ENCODE measurements at regions not wholly inside any gene's neighbourhood (a gene's known extent, or its start where the extent isn't known, plus 50 kb on each side); places are given as distances from the start of the nearest gene placed in this dataset.

- no peak overlapping the region for H3K27ac ChIP-seq (ENCODE audit: poor library complexity, severe bottlenecking)
- no peaks in the 10 kb centered on the region for H3K27me3 ChIP-seq (ENCODE audit: insufficient read depth, poor library complexity, severe bottlenecking)
- no peak for ATAC-seq (ENCODE audit: low read depth)
- H3K4me1 ChIP-seq (ENCODE audit: insufficient read depth, poor library complexity, severe bottlenecking) = no peaks in the 10 kb centered on the region
- DNase-seq (ENCODE audit: low spot score) = no peak
- no peak for TF ChIP-seq CTCF (IDR thresholded peaks at IDR 0.05; ENCODE audit: poor library complexity, severe bottlenecking)
- no peak overlapping the region for H3K4me3 ChIP-seq (ENCODE audit: severe bottlenecking)
- H3K36me3 ChIP-seq (ENCODE audit: low read depth) = no peaks in the 10 kb centered on the region
- no peaks in the 10 kb centered on the region for H3K9me3 ChIP-seq (ENCODE audit: severe bottlenecking)
These were observed 194.0 kb upstream of the MGMT start for GRCh38 chr10:129272866-129273650.

DNA sequence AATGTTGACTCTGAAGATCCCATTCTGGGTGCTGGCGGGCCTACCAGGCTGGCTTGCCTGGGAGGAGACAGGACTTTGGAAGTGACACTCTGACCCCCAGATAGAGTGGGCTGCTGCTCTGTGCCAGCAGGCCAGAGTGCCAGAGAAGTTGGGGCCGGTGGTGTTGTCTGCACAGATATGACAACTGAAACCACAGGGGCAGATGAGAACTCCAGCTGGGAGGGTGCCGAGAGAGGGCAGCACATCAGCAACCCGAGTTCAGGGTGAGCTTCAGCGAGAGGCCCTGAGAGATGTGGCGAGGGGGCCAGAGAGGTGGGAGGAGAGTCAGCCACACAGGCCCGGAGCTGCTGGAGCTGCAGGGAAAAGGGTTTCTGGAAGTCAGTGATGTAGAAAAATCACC is 193.2 kb upstream of the MGMT start:
- Histone ChIP-seq H3K9me3 (ENCODE audit: severe bottlenecking) (no peaks in the 10 kb centered on the region), H3K27ac (ENCODE audit: poor library complexity, severe bottlenecking) (no peak overlapping the region), H3K27me3 (ENCODE audit: insufficient read depth, poor library complexity, severe bottlenecking) (no peaks in the 10 kb centered on the region), H3K4me3 (ENCODE audit: severe bottlenecking) (no peak overlapping the region), H3K4me1 (ENCODE audit: insufficient read depth, poor library complexity, severe bottlenecking) (no peaks in the 10 kb centered on the region), H3K36me3 (ENCODE audit: low read depth) (no peaks in the 10 kb centered on the region)
- TF ChIP-seq CTCF (IDR thresholded peaks at IDR 0.05; ENCODE audit: poor library complexity, severe bottlenecking) = no peak
- ATAC-seq (ENCODE audit: low read depth) (no peak), DNase-seq (ENCODE audit: low spot score) (no peak)

GRCh38 chr10:129274748-129275474 is 192.1 kb upstream of the MGMT start:
- Histone ChIP-seq H3K9me3 (ENCODE audit: severe bottlenecking) (no peaks in the 10 kb centered on the region), H3K4me3 (ENCODE audit: severe bottlenecking) (no peak overlapping the region), H3K36me3 (ENCODE audit: low read depth) (no peaks in the 10 kb centered on the region), H3K27ac (ENCODE audit: poor library complexity, severe bottlenecking) (no peak overlapping the region), H3K27me3 (ENCODE audit: insufficient read depth, poor library complexity, severe bottlenecking) (no peaks in the 10 kb centered on the region), H3K4me1 (ENCODE audit: insufficient read depth, poor library complexity, severe bottlenecking) (no peaks in the 10 kb centered on the region)
- no peak for TF ChIP-seq CTCF (IDR thresholded peaks at IDR 0.05; ENCODE audit: poor library complexity, severe bottlenecking)
- DNase-seq (ENCODE audit: low spot score) = no peak
- no peak for ATAC-seq (ENCODE audit: low read depth)

DNA sequence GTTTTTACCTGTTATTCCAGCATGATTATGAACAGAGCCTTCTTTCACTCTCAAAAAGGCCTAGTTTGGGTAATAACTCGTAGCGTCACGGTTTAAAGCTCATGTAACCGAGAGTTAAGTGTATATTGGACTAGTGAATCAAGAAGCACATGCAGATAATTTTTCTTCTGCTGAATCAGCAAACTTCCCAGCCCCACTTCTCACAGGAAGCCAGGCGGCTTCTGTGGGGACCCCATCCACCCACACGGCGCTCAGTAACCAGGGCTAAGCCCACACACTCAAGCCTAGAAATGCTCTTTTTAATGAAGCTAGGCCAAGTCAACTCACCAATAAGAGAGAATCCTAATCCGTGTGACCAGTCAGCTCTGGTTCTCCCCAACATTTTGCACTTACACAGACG is 191.2 kb upstream of the MGMT start:
- no peak for ATAC-seq (ENCODE audit: low read depth)
- no peak for DNase-seq (ENCODE audit: low spot score)
- Histone ChIP-seq H3K4me1 (ENCODE audit: insufficient read depth, poor library complexity, severe bottlenecking) (no peaks in the 10 kb centered on the region), H3K4me3 (ENCODE audit: severe bottlenecking) (no peak overlapping the region), H3K9me3 (ENCODE audit: severe bottlenecking) (no peaks in the 10 kb centered on the region), H3K36me3 (ENCODE audit: low read depth) (no peaks in the 10 kb centered on the region), H3K27ac (ENCODE audit: poor library complexity, severe bottlenecking) (no peak overlapping the region), H3K27me3 (ENCODE audit: insufficient read depth, poor library complexity, severe bottlenecking) (no peaks in the 10 kb centered on the region)
- TF ChIP-seq CTCF (IDR thresholded peaks at IDR 0.05; ENCODE audit: poor library complexity, severe bottlenecking) = no peak

DNA sequence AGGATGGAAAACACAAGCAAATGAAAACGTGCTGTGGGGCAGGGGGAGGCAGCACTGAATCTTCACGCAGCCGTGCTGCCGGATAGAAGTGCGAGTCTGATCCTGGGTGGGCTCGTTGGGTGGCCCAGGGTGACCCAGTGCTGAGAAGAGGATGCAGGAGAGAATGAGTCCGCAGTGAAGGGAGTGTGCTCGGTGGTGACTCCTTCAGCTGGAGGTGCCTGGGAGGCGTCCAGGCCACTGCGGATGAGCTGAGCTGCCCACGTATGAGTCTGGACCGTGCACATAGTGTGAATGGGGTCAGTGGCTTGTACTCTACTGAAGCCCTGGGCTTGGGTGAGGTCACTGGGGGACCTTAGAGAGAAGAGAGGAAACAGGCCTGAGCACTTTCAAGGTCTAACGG is 190.0 kb upstream of the MGMT start:
- Histone ChIP-seq H3K27me3 (ENCODE audit: insufficient read depth, poor library complexity, severe bottlenecking) (no peaks in the 10 kb centered on the region), H3K36me3 (ENCODE audit: low read depth) (no peaks in the 10 kb centered on the region), H3K4me1 (ENCODE audit: insufficient read depth, poor library complexity, severe bottlenecking) (no peaks in the 10 kb centered on the region), H3K27ac (ENCODE audit: poor library complexity, severe bottlenecking) (no peak overlapping the region), H3K9me3 (ENCODE audit: severe bottlenecking) (peaks cover 2% of the 10 kb centered on the region), H3K4me3 (ENCODE audit: severe bottlenecking) (no peak overlapping the region)
- no peak for DNase-seq (ENCODE audit: low spot score)
- ATAC-seq (ENCODE audit: low read depth) = no peak
- no peak for TF ChIP-seq CTCF (IDR thresholded peaks at IDR 0.05; ENCODE audit: poor library complexity, severe bottlenecking)

Measured in RWPE2 (cell line).